ENCODE measurements at regions not wholly inside any gene's neighbourhood (a gene's known extent, or its start where the extent isn't known, plus 50 kb on each side); places are given as distances from the start of the nearest gene placed in this dataset.

DNA sequence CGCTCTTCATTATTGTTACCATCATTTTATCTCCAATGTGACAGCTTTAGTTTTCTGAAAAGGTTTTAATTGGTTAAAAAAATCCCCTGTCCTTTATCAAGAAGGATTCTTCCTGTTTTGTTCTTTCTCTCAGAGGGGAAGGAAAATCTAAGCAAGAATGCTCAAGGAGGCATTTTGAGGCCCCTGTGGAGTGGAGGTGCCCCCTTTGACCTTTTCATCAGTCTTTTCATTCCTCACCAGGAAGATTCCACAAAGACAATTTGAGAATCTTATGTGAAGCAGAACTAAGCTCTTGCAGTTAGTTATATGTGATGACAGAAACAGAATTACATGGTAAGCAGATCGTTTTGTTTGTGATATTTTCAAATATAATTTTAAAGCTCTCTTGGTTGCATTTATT is 489.6 kb downstream of the MAN2A1 start:
- no peak for DNase-seq
- H3K4me1 ChIP-seq: no peaks in the 10 kb centered on the region
- WGBS, 2 donors: 78 to 82% methylated on average over 2 of the region's 2 CpGs
- H3K36me3 ChIP-seq: no peaks in the 10 kb centered on the region
- ATAC-seq (ENCODE audit: low FRiP score in 2 of 2): no peak
- H3K27ac ChIP-seq: no peak overlapping the region
- no peak overlapping the region for H3K4me3 ChIP-seq
- TF ChIP-seq EP300 (IDR thresholded peaks at IDR 0.05) (no peak), POLR2A (IDR thresholded peaks at IDR 0.05) (no peak)
- H3K27me3 ChIP-seq: no peaks in the 10 kb centered on the region
- H3K9me3 ChIP-seq: no peaks in the 10 kb centered on the region

DNA sequence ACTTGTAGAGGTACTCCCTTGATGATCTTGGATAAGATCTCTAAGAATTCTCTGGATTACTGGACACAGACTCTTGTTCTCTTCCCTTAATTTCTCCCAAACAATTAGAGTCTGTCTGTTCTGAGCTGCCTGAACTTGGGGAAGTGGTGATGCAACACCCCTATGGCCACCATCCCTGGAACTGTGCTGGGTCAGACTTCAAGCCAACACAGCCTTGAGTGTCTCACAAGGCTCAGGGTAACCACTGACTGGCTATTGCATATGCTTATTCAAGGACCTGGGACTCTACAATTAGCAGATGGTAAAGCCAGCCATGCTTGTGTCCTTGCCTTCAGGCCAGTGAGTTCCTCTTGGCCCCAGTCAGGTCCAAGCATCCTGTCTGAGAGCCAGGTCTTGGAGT is 504.5 kb downstream of the MAN2A1 start:
- no peaks in the 10 kb centered on the region for H3K27me3 ChIP-seq
- H3K9me3 ChIP-seq: no peaks in the 10 kb centered on the region
- no peaks in the 10 kb centered on the region for H3K36me3 ChIP-seq
- no peak overlapping the region for H3K27ac ChIP-seq
- no peak for ATAC-seq (ENCODE audit: low FRiP score in 2 of 2)
- no peaks in the 10 kb centered on the region for H3K4me1 ChIP-seq
- TF ChIP-seq EP300 (IDR thresholded peaks at IDR 0.05): no peak
- TF ChIP-seq, protein P1, sequence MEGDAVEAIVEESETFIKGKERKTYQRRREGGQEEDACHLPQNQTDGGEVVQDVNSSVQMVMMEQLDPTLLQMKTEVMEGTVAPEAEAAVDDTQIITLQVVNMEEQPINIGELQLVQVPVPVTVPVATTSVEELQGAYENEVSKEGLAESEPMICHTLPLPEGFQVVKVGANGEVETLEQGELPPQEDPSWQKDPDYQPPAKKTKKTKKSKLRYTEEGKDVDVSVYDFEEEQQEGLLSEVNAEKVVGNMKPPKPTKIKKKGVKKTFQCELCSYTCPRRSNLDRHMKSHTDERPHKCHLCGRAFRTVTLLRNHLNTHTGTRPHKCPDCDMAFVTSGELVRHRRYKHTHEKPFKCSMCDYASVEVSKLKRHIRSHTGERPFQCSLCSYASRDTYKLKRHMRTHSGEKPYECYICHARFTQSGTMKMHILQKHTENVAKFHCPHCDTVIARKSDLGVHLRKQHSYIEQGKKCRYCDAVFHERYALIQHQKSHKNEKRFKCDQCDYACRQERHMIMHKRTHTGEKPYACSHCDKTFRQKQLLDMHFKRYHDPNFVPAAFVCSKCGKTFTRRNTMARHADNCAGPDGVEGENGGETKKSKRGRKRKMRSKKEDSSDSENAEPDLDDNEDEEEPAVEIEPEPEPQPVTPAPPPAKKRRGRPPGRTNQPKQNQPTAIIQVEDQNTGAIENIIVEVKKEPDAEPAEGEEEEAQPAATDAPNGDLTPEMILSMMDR (IDR thresholded peaks at IDR 0.05): no peak
- TF ChIP-seq POLR2A (IDR thresholded peaks at IDR 0.05): no peak
- DNase-seq: no peak
- H3K4me3 ChIP-seq: no peak overlapping the region

DNA sequence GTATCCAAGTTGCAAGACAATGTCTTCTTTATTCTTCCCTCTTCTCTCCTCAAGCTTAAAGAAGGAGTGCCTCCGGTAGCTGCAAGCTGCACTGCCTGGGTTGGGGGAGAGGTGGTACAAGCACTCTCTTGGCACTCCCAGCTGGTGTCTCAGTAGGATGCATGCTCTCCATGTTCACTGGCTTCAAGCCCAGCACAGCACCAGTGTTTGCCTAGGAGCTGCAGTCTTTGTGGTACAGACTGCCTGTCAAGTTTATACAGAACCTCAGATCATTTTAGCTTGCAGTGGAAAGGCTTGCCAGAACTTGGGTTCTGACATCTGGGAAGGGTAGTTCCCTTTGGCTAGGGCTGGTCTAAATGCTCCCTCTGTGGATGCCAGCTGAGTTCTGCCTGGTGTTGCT is 505.6 kb downstream of the MAN2A1 start:
- whole genome bisulfite sequencing, 2 donors: 60 to 100% methylated on average over 1 of the region's 1 CpG

DNA sequence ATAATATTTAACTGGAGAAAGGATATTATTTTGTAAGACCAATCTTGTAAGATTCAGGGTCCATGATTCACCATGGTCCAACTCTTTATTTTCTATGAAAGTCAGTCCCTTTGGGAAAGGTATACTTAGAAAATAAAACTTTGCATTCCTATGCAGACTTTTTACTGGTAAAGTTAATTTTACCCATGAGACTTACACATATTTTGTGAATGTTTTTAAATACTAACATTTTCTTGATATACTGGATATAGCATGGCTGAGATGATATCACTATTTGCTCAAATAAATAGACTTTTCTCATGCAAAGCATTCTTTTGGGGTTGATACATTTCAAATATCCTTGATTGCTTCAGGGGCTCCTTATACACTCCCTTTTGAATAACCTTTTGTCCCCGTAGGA is 512.1 kb downstream of the MAN2A1 start:
- Histone ChIP-seq H3K27ac (no peak overlapping the region), H3K36me3 (no peaks in the 10 kb centered on the region), H3K27me3 (no peaks in the 10 kb centered on the region), H3K9me3 (no peaks in the 10 kb centered on the region), H3K4me3 (no peak overlapping the region), H3K4me1 (no peaks in the 10 kb centered on the region)
- no peak for TF ChIP-seq POLR2AphosphoS5 (IDR thresholded peaks at IDR 0.05)
- TF ChIP-seq, protein P1 (IDR thresholded peaks at IDR 0.05): no peak
- no peak for TF ChIP-seq POLR2A (IDR thresholded peaks at IDR 0.05)
- no peak for TF ChIP-seq EP300 (IDR thresholded peaks at IDR 0.05)
- 46 to 57% methylated on average over 1 of the region's 1 CpG for WGBS, 2 donors
- DNase-seq (no peak), ATAC-seq (ENCODE audit: low FRiP score in 2 of 2) (no peak)

More for the DNA sequence above, 505.6 kb downstream of the MAN2A1 start:
- no peak for ATAC-seq (ENCODE audit: low FRiP score in 2 of 2)
- no peaks in the 10 kb centered on the region for H3K9me3 ChIP-seq
- no peaks in the 10 kb centered on the region for H3K27me3 ChIP-seq
- no peaks in the 10 kb centered on the region for H3K4me1 ChIP-seq
- H3K4me3 ChIP-seq: no peak overlapping the region
- no peak overlapping the region for H3K27ac ChIP-seq
- no peaks in the 10 kb centered on the region for H3K36me3 ChIP-seq
- DNase-seq: no peak
- TF ChIP-seq, protein P1 (IDR thresholded peaks at IDR 0.05): no peak

DNA sequence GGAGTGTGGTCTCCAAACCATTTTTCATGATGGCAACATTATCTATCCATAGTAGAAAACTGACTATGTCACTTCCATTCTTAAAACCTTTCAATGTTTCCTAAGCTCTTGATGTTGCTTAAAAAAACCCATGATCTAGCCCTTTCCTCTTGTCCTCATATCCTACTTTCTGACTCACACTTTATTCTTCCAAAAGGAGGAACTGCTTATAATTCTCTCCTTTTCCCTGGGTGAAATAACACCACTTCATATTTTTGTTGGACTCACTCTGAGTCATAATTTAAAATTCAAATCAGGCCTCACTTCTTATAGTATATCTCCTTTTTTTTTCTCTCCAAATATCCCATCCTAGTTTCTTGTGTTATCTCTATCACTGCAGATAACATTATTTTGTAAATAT is 513.9 kb downstream of the MAN2A1 start:
- no peak overlapping the region for H3K4me3 ChIP-seq
- TF ChIP-seq, protein P1 (IDR thresholded peaks at IDR 0.05): no peak
- TF ChIP-seq POLR2A (IDR thresholded peaks at IDR 0.05) (no peak), EP300 (IDR thresholded peaks at IDR 0.05) (no peak), POLR2AphosphoS5 (IDR thresholded peaks at IDR 0.05) (no peak)
- DNase-seq (no peak), ATAC-seq (ENCODE audit: low FRiP score in 2 of 2) (no peak)
- peaks cover 0 to 5% (median 0%) of the 10 kb centered on the region in 4 donors for H3K9me3 ChIP-seq
- H3K27me3 ChIP-seq: no peaks in the 10 kb centered on the region
- no peaks in the 10 kb centered on the region for H3K4me1 ChIP-seq
- no peak overlapping the region for H3K27ac ChIP-seq
- no peaks in the 10 kb centered on the region for H3K36me3 ChIP-seq
